GM23248 (cell line): ENCODE measurements at regions not wholly inside any gene's neighbourhood (a gene's known extent, or its start where the extent isn't known, plus 50 kb on each side); places are given as distances from the start of the nearest gene placed in this dataset.

Experiments
- EZH2 ChIP-seq: fragments of 200-600 bp; sonication (generic); IDR thresholded peaks from 2 replicates; pipeline ENCODE4 v1.6.1; 2018; ENCODE audit warnings: antibody characterized with exemption, mild to moderate bottlenecking; ENCODE audit not compliant: insufficient read depth, poor library complexity, severe bottlenecking
- EZH2phosphoT487 ChIP-seq: fragments of 200-600 bp; sonication (generic); IDR thresholded peaks from 2 replicates; pipeline ENCODE4 v1.6.1; 2018; ENCODE audit warnings: antibody characterized with exemption, moderate library complexity, mild to moderate bottlenecking, low read depth; ENCODE audit not compliant: insufficient read depth

DNA sequence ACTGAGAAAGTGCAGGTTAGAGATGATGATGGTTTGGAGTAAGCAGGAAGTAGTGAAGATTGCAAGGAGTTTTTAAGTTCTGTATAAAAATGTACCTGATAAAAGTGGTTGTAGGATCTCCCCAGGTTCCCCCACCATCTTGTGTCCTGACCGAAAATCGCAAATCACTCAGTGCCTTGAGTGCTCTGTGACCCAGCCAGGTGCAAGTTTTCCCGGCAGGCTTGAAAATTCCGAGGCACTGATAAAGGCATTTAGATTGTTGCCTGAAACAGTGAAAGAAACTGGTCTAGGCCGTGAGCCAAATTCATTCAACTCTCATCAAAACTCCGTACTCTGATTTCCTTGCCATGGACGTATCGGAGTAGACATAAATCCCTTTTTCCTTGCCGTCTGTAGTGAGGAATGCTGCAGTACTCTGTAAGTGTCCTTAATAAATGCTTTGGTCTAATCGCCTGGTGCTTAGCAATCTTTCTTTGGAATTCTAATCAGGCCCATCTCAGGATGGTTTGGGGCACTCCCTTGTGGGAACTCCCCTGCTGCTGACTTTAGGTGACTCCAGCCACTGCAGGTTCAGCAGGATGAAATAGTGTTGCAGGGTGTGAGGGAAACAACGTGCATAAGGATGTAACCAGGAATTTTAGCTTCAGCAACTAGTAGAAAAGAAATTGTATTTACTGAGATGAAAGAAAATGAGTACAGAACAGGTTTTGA is 1199.8 kb upstream of the MAP3K7 start:
- TF ChIP-seq EZH2phosphoT487, result no peak
- no peak for TF ChIP-seq EZH2
